ENCODE measurements at regions not wholly inside any gene's neighbourhood (a gene's known extent, or its start where the extent isn't known, plus 50 kb on each side); places are given as distances from the start of the nearest gene placed in this dataset.

- no peak for TF ChIP-seq FOXK2 (IDR thresholded peaks at IDR 0.05)
- no peak for TF ChIP-seq FOXM1 (IDR thresholded peaks at IDR 0.05; ENCODE audit: borderline replicate concordance)
- TF ChIP-seq SUZ12 (IDR thresholded peaks at IDR 0.05): no peak
- TF ChIP-seq SP1 (IDR thresholded peaks at IDR 0.05): no peak
- no peak for TF ChIP-seq PKNOX1 (IDR thresholded peaks at IDR 0.05)
- TF ChIP-seq NFRKB (IDR thresholded peaks at IDR 0.05): no peak
- TF ChIP-seq FOXA1 (IDR thresholded peaks at IDR 0.05): no peak
- no peak for TF ChIP-seq LEF1 (IDR thresholded peaks at IDR 0.05; ENCODE audit: borderline replicate concordance)
- no peak for TF ChIP-seq CTBP1 (IDR thresholded peaks at IDR 0.05; ENCODE audit: borderline replicate concordance)
- TF ChIP-seq ELF4 (IDR thresholded peaks at IDR 0.05): no peak
These were observed 186.0 kb downstream of the KCTD15 start for GRCh38 chr19:33982706-33983105.

All from HEK293T (cell line).